ENCODE measurements at regions not wholly inside any gene's neighbourhood (a gene's known extent, or its start where the extent isn't known, plus 50 kb on each side); places are given as distances from the start of the nearest gene placed in this dataset.

GRCh38 chr20:50400705-50401586 lies 109.2 kb upstream of the PTPN1 start:
- no peak overlapping the region for H3K4me3 ChIP-seq (replicated peaks in 1 of 2; ENCODE audit: low read depth in 2 of 2, low read length in 2 of 2)
- TF ChIP-seq, protein P1, sequence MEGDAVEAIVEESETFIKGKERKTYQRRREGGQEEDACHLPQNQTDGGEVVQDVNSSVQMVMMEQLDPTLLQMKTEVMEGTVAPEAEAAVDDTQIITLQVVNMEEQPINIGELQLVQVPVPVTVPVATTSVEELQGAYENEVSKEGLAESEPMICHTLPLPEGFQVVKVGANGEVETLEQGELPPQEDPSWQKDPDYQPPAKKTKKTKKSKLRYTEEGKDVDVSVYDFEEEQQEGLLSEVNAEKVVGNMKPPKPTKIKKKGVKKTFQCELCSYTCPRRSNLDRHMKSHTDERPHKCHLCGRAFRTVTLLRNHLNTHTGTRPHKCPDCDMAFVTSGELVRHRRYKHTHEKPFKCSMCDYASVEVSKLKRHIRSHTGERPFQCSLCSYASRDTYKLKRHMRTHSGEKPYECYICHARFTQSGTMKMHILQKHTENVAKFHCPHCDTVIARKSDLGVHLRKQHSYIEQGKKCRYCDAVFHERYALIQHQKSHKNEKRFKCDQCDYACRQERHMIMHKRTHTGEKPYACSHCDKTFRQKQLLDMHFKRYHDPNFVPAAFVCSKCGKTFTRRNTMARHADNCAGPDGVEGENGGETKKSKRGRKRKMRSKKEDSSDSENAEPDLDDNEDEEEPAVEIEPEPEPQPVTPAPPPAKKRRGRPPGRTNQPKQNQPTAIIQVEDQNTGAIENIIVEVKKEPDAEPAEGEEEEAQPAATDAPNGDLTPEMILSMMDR (IDR thresholded peaks at IDR 0.05; ENCODE audit: low read depth, low read length), result no peak
- DNase-seq (ENCODE audit: low read depth in 2 of 2), result no peak

- no peak overlapping the region for H3K4me3 ChIP-seq (replicated peaks in 1 of 2; ENCODE audit: low read depth in 2 of 2, low read length in 2 of 2)
- TF ChIP-seq, protein P1 (IDR thresholded peaks at IDR 0.05; ENCODE audit: low read depth, low read length), result no peak
- no peak for DNase-seq (ENCODE audit: low read depth in 2 of 2)
Observed at GRCh38 chr20:50401587-50402418, 108.4 kb upstream of the PTPN1 start.

- no peak for DNase-seq (ENCODE audit: low read depth in 2 of 2)
- no peak overlapping the region for H3K4me3 ChIP-seq (replicated peaks in 1 of 2; ENCODE audit: low read depth in 2 of 2, low read length in 2 of 2)
- TF ChIP-seq, protein P1 (IDR thresholded peaks at IDR 0.05; ENCODE audit: low read depth, low read length), result no peak
Observed at GRCh38 chr20:50403565-50404418, 106.4 kb upstream of the PTPN1 start.

DNA sequence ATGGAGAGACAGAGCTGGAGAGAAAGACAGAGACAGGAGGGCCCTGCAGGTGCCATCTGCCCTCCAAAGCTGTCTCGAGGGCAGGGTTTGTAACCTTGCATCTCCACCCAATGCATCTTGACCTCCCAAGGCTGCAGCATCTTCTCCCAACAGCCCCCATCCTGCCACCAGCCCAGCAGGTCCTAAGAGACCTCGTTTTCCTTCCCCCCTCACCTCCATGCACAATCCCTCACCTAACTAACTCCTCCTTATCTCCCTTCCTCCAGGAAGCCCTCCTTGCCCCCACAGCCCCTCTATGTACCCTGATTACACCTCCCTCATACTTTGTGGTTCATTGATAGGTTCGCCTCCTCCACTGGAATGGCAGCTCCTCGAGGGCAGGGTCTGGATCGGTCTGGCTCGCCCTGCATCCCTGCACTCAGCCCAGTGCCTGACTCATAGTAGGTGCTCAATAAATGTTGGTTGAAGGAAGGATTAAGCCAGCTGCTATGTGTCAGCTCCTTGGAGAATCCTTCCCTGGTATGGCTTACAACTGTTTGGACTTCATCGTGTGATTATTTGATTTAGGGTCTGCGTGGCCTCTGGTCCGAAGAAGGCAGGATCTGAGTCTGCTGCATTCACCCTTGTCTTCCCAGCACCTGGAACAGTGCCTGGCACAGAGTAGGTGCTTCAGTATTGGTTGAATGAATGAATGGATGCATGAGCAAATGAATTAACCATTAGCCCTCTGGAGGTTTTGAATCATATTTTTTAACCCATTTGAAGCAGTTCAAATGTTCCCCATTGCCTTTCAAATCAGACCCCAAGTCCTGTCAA lies 105.6 kb upstream of the PTPN1 start:
- DNase-seq (ENCODE audit: low read depth in 2 of 2), result no peak
- TF ChIP-seq, protein P1 (IDR thresholded peaks at IDR 0.05; ENCODE audit: low read depth, low read length), result no peak
- H3K4me3 ChIP-seq (replicated peaks in 1 of 2; ENCODE audit: low read depth in 2 of 2, low read length in 2 of 2), result no peak overlapping the region

DNA sequence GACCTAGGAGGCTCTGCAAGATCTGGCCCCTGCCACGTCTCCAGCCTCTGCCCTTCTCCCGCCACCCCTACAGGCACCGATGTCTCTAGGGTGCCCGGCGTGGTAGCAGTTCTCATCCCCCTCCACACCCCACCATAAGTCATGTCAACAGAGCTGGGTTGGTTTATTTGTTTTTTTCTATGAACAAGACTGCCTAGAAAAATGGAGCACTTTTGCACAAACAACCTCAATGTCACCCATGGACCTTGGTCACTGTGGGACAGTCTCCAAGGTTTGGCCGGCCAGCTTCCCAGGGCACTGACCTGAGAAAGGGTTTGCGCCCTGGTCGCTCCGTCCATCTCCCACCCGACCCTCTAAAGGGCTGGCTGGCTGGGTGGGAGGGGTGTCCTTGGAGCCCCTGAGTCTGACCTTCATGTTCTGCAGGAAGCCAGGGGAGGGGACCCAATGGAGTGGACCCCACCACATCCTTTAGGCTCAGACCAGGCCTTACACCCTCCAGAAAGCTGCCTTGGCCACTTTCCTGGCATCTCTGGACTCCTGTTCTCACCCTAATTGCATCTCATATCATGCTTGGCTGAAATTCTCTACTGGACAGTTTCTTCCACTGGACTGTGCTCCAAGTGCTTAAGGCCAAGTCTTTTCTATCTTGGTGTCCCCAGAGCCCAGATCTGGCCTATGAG lies 104.8 kb upstream of the PTPN1 start:
- TF ChIP-seq, protein P1 (IDR thresholded peaks at IDR 0.05; ENCODE audit: low read depth, low read length), result no peak
- no peak overlapping the region for H3K4me3 ChIP-seq (replicated peaks in 1 of 2; ENCODE audit: low read depth in 2 of 2, low read length in 2 of 2)
- DNase-seq (ENCODE audit: low read depth in 2 of 2), result no peak

Measured in cardiac fibroblast (primary cell).